A549 (cell line): ENCODE measurements at regions not wholly inside any gene's neighbourhood (a gene's known extent, or its start where the extent isn't known, plus 50 kb on each side); places are given as distances from the start of the nearest gene placed in this dataset.

Source experiments
- ATAC-seq, 2 experiments: fragments of 200-7000 bp in 1 of 2; fragments of >200 bp in 1 of 2; cut with Nextera tagmentation in 1 of 2; cut with Tn5 transposase in 1 of 2; 3 replicates each; pipeline versions ENCODE4 v1.8.0 to v1.9.1; 2018 to 2020; ENCODE audit warnings: mild to moderate bottlenecking in 1 of 2, moderate library complexity in 1 of 2
- CTCF ChIA-PET: fragments of 300-600 bp; sonication (Branson Sonifier 250); formaldehyde crosslinking; extraction: SDS; loops from one replicate; lab custom pipeline; 2021; ENCODE audit warnings: antibody characterized with exemption, inconsistent platforms; lab: Yijun Ruan, JAX
- POLR2A ChIA-PET: fragments of 350-600 bp; formaldehyde crosslinking; extraction: SDS; loops from one replicate; lab custom pipeline; 2021; ENCODE audit warnings: antibody characterized with exemption, inconsistent platforms; lab: Yijun Ruan, JAX
- DNase-seq, 2 experiments: peaks; one replicate each; pipeline versions ENCODE4 v3.0.0 to v3.0.0-alpha.2; 2011 to 2016; ENCODE audit warnings: low read depth in 1 of 2, low spot score in 1 of 2
- FAIRE-seq: peaks from 2 replicates; lab custom pipeline; 2011; peaks lifted over from hg19 to GRCh38; lab: Jason Lieb, UNC
- H3K27ac ChIP-seq, 2 experiments: fragments of >200 bp; sonication (Bioruptor Twin); formaldehyde crosslinking; 3 replicates each; pipeline ENCODE4 v1.5.1; 2016 to 2017
- H3K4me1 ChIP-seq: fragments of >200 bp; sonication (Bioruptor Twin); formaldehyde crosslinking; 3 replicates; pipeline ENCODE4 v1.6.1; 2016
- H3K4me2 ChIP-seq: fragments of >200 bp; sonication (Bioruptor Twin); formaldehyde crosslinking; 3 replicates; pipeline ENCODE4 v1.6.1; 2016
- H3K4me3 ChIP-seq: fragments of >200 bp; sonication (Bioruptor Twin); formaldehyde crosslinking; 3 replicates; pipeline ENCODE4 v1.5.1; 2016
- H3K9me3 ChIP-seq: fragments of >200 bp; sonication (Bioruptor Twin); formaldehyde crosslinking; 3 replicates; pipeline ENCODE4 v1.6.1; 2016
- CEBPB ChIP-seq, 2 experiments: fragments of >200 bp in 1 of 2; sonication (Bioruptor Twin) in 1 of 2; formaldehyde crosslinking in 1 of 2; IDR thresholded peaks; 2 replicates each; pipeline ENCODE4 v1.6.1; 2012 to 2016
- CHD4 ChIP-seq: fragments of 200-600 bp; sonication (generic); IDR thresholded peaks from 2 replicates; pipeline ENCODE4 v1.6.1; 2016; ENCODE audit warnings: antibody characterized with exemption, mild to moderate bottlenecking, borderline replicate concordance
- CTCF ChIP-seq: fragments of >200 bp; sonication (Bioruptor Twin); formaldehyde crosslinking; IDR thresholded peaks from 3 replicates; pipeline ENCODE4 v1.5.1; 2016
- EHF ChIP-seq: fragments of 250-450 bp; sonication (Bioruptor Pico); IDR thresholded peaks from 2 replicates; pipeline ENCODE4 v1.5.0; 2020; ENCODE audit warnings: mild to moderate bottlenecking
- EP300 ChIP-seq, 2 experiments: fragments of >200 bp; sonication (Bioruptor Twin); formaldehyde crosslinking; IDR thresholded peaks; 2 replicates in 1 of 2; 3 replicates in 1 of 2; pipeline ENCODE4 v1.6.1; 2016 to 2017
- ESRRA ChIP-seq: fragments of 150-350 bp; IDR thresholded peaks from 2 replicates; pipeline ENCODE4 v1.6.1; 2014; ENCODE audit warnings: mild to moderate bottlenecking, low read length, borderline replicate concordance
- FOSB ChIP-seq: fragments of 250-450 bp; sonication (Bioruptor Pico); IDR thresholded peaks from 2 replicates; pipeline ENCODE4 v1.5.0; 2020; ENCODE audit warnings: mild to moderate bottlenecking, moderate library complexity
- FOXS1 ChIP-seq: fragments of 250-450 bp; sonication (Bioruptor Pico); IDR thresholded peaks from 2 replicates; pipeline ENCODE4 v1.5.0; 2020; ENCODE audit warnings: mild to moderate bottlenecking, moderate library complexity
- GATA3 ChIP-seq: IDR thresholded peaks from 2 replicates; pipeline ENCODE4 v1.6.1; 2012; ENCODE audit warnings: borderline replicate concordance
- HDAC2 ChIP-seq: fragments of 200-600 bp; sonication (generic); IDR thresholded peaks from 2 replicates; pipeline ENCODE4 v1.6.1; 2016
- HES2 ChIP-seq: fragments of >200 bp; sonication (Bioruptor Twin); formaldehyde crosslinking; IDR thresholded peaks from 2 replicates; pipeline ENCODE4 v1.6.1; 2016
- HEYL ChIP-seq: fragments of 250-450 bp; sonication (Bioruptor Pico); IDR thresholded peaks from 2 replicates; pipeline ENCODE4 v1.8.0; 2021; ENCODE audit warnings: mild to moderate bottlenecking, moderate library complexity
- HMGXB4 ChIP-seq: fragments of 250-450 bp; sonication (Bioruptor Pico); IDR thresholded peaks from 2 replicates; pipeline ENCODE4 v1.5.0; 2021; ENCODE audit warnings: mild to moderate bottlenecking, moderate library complexity, borderline replicate concordance
- HOXA7 ChIP-seq: fragments of 250-450 bp; sonication (Bioruptor Pico); IDR thresholded peaks from 2 replicates; pipeline ENCODE4 v1.5.0; 2020; ENCODE audit warnings: mild to moderate bottlenecking, moderate library complexity
- HOXB5 ChIP-seq: fragments of 250-450 bp; sonication (Bioruptor Pico); IDR thresholded peaks from 2 replicates; pipeline ENCODE4 v1.5.0; 2020; ENCODE audit warnings: mild to moderate bottlenecking, moderate library complexity
- JUNB ChIP-seq: fragments of >200 bp; sonication (Bioruptor Twin); formaldehyde crosslinking; IDR thresholded peaks from 2 replicates; pipeline ENCODE4 v1.6.1; 2016
- KDM5A ChIP-seq: fragments of 200-600 bp; sonication (generic); IDR thresholded peaks from 2 replicates; pipeline ENCODE4 v1.6.1; 2016; ENCODE audit warnings: antibody characterized with exemption, mild to moderate bottlenecking
- MAFK ChIP-seq: fragments of 450-650 bp; IDR thresholded peaks from 2 replicates; pipeline ENCODE4 v1.6.1; 2014; ENCODE audit not compliant: partially characterized antibody
- MYC ChIP-seq: IDR thresholded peaks from 2 replicates; pipeline ENCODE4 v1.6.1; 2012; ENCODE audit warnings: mild to moderate bottlenecking, inconsistent platforms, low read length, improper control_type of control experiment, borderline replicate concordance
- NFE2L2 ChIP-seq: fragments of 150-350 bp; conservative IDR thresholded peaks from 2 replicates; pipeline ENCODE4 v1.6.1; 2014; ENCODE audit warnings: low read length
- NR3C1 ChIP-seq: fragments of >200 bp; sonication (Bioruptor Twin); formaldehyde crosslinking; IDR thresholded peaks from 3 replicates; pipeline ENCODE4 v1.6.1; 2017
- PBX3 ChIP-seq: IDR thresholded peaks from 2 replicates; pipeline ENCODE4 v1.6.1; 2012
- RCOR1 ChIP-seq: fragments of 150-350 bp; IDR thresholded peaks from 2 replicates; pipeline ENCODE4 v1.6.1; 2014; ENCODE audit warnings: antibody characterized with exemption, low read length, low read depth
- RFX5 ChIP-seq: fragments of 450-650 bp; IDR thresholded peaks from 2 replicates; pipeline ENCODE4 v1.7.1; 2014; ENCODE audit warnings: antibody characterized with exemption, mild to moderate bottlenecking, moderate library complexity
- RNF2 ChIP-seq: fragments of 200-600 bp; sonication (generic); IDR thresholded peaks from 2 replicates; pipeline ENCODE4 v1.6.1; 2016; ENCODE audit warnings: low read depth, mild to moderate bottlenecking, antibody characterized with exemption, moderate library complexity, borderline replicate concordance
- SREBF2 ChIP-seq: fragments of 450-650 bp; IDR thresholded peaks from 2 replicates; pipeline ENCODE4 v1.6.1; 2014; ENCODE audit warnings: mild to moderate bottlenecking, moderate library complexity
- TFCP2L1 ChIP-seq: fragments of 250-450 bp; sonication (Bioruptor Pico); IDR thresholded peaks from 2 replicates; pipeline ENCODE4 v1.5.0; 2021; ENCODE audit warnings: mild to moderate bottlenecking
- TP53 ChIP-seq: fragments of 250-450 bp; sonication (Bioruptor Pico); IDR thresholded peaks from 2 replicates; pipeline ENCODE4 v1.5.0; 2021; ENCODE audit warnings: mild to moderate bottlenecking, moderate library complexity
- USF2 ChIP-seq: fragments of 450-650 bp; IDR thresholded peaks from 2 replicates; pipeline ENCODE4 v1.6.1; 2014; ENCODE audit warnings: antibody characterized with exemption
- ZC3H11A ChIP-seq: fragments of 450-650 bp; IDR thresholded peaks from 2 replicates; pipeline ENCODE4 v1.6.1; 2014; ENCODE audit warnings: antibody characterized with exemption, mild to moderate bottlenecking
- ZNF302 ChIP-seq: fragments of 250-450 bp; sonication (Bioruptor Pico); IDR thresholded peaks from 2 replicates; pipeline ENCODE4 v1.9.0; 2021; ENCODE audit warnings: inconsistent platforms, mild to moderate bottlenecking, moderate library complexity
- WGBS: methylation state at CpG from one replicate; pipeline ENCODE4 v1.1.6; 2017; ENCODE audit errors: missing lambda C conversion rate; 5-methylcytosine and 5-hydroxymethylcytosine counted together

GRCh38 chr5:2176581-2176980 lies 293.9 kb upstream of the IRX4 start:
- 0% methylated on average over 1 of the region's 1 CpG for WGBS
- H3K4me1 ChIP-seq = no peaks in the 10 kb centered on the region
- TF ChIP-seq EHF (no peak), HDAC2 (no peak), KDM5A (no peak), HES2 (no peak), TP53 (CRISPR knock-in tag) (no peak), CEBPB (IDR thresholded peaks at IDR 0.05) (no peak)
- H3K9me3 ChIP-seq = no peaks in the 10 kb centered on the region
- no peak for DNase-seq
- H3K27ac ChIP-seq = no peak overlapping the region
- no peak overlapping the region for H3K4me2 ChIP-seq
- no peak for ATAC-seq
- CTCF ChIA-PET = no interaction called here
- no peak for FAIRE-seq
- POLR2A ChIA-PET = no interaction called here
- no peak overlapping the region for H3K4me3 ChIP-seq

GRCh38 chr5:2175842-2176404 lies 293.2 kb upstream of the IRX4 start:
- CTCF ChIA-PET = no interaction called here

GRCh38 chr5:2175041-2175440 lies 292.3 kb upstream of the IRX4 start:
- no peak for DNase-seq
- TF ChIP-seq HOXB5 (CRISPR knock-in tag) = no peak
- no peak for TF ChIP-seq MYC
- no peak for TF ChIP-seq EHF
- TF ChIP-seq EP300 (IDR thresholded peaks at IDR 0.05) = no peak
- no peak for TF ChIP-seq HEYL (CRISPR knock-in tag)
- TF ChIP-seq NFE2L2 = no peak
- TF ChIP-seq MAFK = no peak
- no peak for TF ChIP-seq HMGXB4
- TF ChIP-seq TFCP2L1 (CRISPR knock-in tag) = no peak
- no peak for TF ChIP-seq CEBPB (IDR thresholded peaks at IDR 0.05)
- no peak for TF ChIP-seq USF2
- TF ChIP-seq JUNB = no peak
- TF ChIP-seq CTCF = no peak
- TF ChIP-seq, all 56 proteins: peak for 0
- no peak overlapping the region for H3K4me2 ChIP-seq
- ChIA-PET POLR2A (no interaction called here), CTCF (no interaction called here)
- no peak overlapping the region for H3K27ac ChIP-seq
- H3K9me3 ChIP-seq = no peaks in the 10 kb centered on the region
- 36% methylated on average over 14 of the region's 14 CpGs for WGBS
- H3K4me3 ChIP-seq = no peak overlapping the region
- no peaks in the 10 kb centered on the region for H3K4me1 ChIP-seq
- FAIRE-seq (no peak), ATAC-seq (no peak)

More at GRCh38 chr5:2175842-2176404, 293.2 kb upstream of the IRX4 start:
- no peak for DNase-seq
- H3K27ac ChIP-seq = no peak overlapping the region
- POLR2A ChIA-PET = no interaction called here
- 56% methylated on average over 22 of the region's 29 CpGs for WGBS
- TF ChIP-seq ESRRA (no peak), CHD4 (no peak), FOXS1 (CRISPR knock-in tag) (no peak), RCOR1 (no peak), RFX5 (no peak), RNF2 (no peak), HOXA7 (CRISPR knock-in tag) (no peak), NR3C1 (no peak), GATA3 (no peak), HEYL (CRISPR knock-in tag) (no peak), PBX3 (no peak), FOSB (CRISPR knock-in tag) (no peak), ZNF302 (CRISPR knock-in tag) (no peak), SREBF2 (no peak), ZC3H11A (no peak), NFE2L2 (no peak)
- H3K4me1 ChIP-seq = no peaks in the 10 kb centered on the region
- no peak for FAIRE-seq
- no peak overlapping the region for H3K4me3 ChIP-seq
- no peak for ATAC-seq
- no peak overlapping the region for H3K4me2 ChIP-seq
- no peaks in the 10 kb centered on the region for H3K9me3 ChIP-seq
